Mesodermal cell (in vitro differentiated cells): ENCODE measurements at regions not wholly inside any gene's neighbourhood (a gene's known extent, or its start where the extent isn't known, plus 50 kb on each side); places are given as distances from the start of the nearest gene placed in this dataset.

Experiments used
- H3K27ac ChIP-seq: 2 replicates; pipeline ENCODE4 v1.7.0; 2013; ENCODE audit warnings: mild to moderate bottlenecking, low read depth, low read length, moderate library complexity; ENCODE audit not compliant: severe bottlenecking
- H3K36me3 ChIP-seq: 2 replicates; pipeline ENCODE4 v1.7.1; 2013; ENCODE audit warnings: mild to moderate bottlenecking, low read length, moderate library complexity; ENCODE audit not compliant: control insufficient read depth, insufficient read depth
- H3K4me1 ChIP-seq: one replicate; pipeline ENCODE4 v1.7.1; 2013; ENCODE audit warnings: mild to moderate bottlenecking, low read length; ENCODE audit not compliant: insufficient read depth, control insufficient read depth, poor library complexity, severe bottlenecking
- H3K4me3 ChIP-seq: 2 replicates; pipeline ENCODE4 v1.7.0; 2013; ENCODE audit warnings: low read length, control low read depth, mild to moderate bottlenecking; ENCODE audit not compliant: insufficient read depth, poor library complexity, severe bottlenecking; ENCODE audit errors: extremely low read depth
- H3K9me3 ChIP-seq: 2 replicates; pipeline ENCODE4 v1.7.1; 2013; ENCODE audit warnings: mild to moderate bottlenecking, low read length, moderate library complexity; ENCODE audit not compliant: control insufficient read depth
- WGBS, 2 experiments: methylation state at CpG; one replicate each; pipeline ENCODE4 v1.1.5; 2013; ENCODE audit warnings: missing lambda C conversion rate in 2 of 2; ENCODE audit not compliant: insufficient coverage in 2 of 2; 5-methylcytosine and 5-hydroxymethylcytosine counted together

DNA sequence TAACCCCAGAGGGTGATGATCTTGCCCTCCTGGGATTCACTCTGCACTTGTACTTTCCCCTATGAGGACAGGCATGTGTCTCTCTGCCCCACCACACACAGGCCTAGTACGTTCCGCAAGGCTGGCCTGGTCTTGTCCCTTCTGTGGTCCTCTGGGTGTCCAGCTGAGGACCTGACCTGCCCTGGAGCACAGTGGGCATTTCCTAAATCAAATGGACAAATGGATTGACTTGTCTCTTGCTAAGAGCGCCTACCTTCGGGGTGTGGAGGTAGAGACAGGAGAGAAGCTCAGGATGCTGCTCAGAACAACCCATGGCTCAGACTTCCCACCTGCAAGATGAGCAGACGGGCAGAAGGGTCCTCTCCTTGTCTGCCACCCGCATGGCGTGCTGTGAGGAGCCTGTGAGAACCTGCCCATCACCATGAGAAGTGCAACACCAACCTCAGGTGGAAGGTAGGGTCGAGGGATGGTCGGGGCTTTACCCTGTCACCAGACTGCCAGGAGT lies 133.6 kb downstream of the MYCN start:
- Histone ChIP-seq H3K36me3 (no peaks in the 10 kb centered on the region), H3K4me1 (peaks cover 13% of the 10 kb centered on the region), H3K9me3 (no peaks in the 10 kb centered on the region), H3K27ac (no peak overlapping the region), H3K4me3 (no peak overlapping the region)
- 93 to 94% methylated on average over 4 to 9 of the region's 9 CpGs for WGBS, 2 experiments

DNA sequence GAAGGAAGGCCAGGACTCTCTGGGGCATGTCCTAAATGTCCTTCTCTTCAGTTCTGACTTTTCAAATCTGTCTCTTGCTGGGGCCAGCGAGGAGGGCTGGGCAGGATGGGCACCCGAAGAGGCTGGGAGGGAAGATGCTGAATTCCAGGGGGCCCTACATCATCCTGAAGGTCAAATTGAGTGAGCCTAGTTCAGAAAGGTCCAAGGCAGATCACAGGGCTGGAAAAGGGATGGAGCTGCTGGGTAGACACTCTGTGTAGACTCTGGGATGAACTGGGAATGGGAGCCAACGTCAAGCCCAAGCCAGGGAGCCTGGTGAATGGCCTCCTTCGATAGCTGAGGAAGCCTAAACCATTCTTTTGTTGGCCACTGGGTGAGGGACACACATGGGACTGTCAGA lies 133.1 kb downstream of the MYCN start:
- 90 to 95% methylated on average over 4 of the region's 4 CpGs for WGBS, 2 experiments
- no peak overlapping the region for H3K27ac ChIP-seq
- H3K36me3 ChIP-seq: no peaks in the 10 kb centered on the region
- no peak overlapping the region for H3K4me3 ChIP-seq
- no peaks in the 10 kb centered on the region for H3K9me3 ChIP-seq
- peaks cover 15% of the 10 kb centered on the region for H3K4me1 ChIP-seq

DNA sequence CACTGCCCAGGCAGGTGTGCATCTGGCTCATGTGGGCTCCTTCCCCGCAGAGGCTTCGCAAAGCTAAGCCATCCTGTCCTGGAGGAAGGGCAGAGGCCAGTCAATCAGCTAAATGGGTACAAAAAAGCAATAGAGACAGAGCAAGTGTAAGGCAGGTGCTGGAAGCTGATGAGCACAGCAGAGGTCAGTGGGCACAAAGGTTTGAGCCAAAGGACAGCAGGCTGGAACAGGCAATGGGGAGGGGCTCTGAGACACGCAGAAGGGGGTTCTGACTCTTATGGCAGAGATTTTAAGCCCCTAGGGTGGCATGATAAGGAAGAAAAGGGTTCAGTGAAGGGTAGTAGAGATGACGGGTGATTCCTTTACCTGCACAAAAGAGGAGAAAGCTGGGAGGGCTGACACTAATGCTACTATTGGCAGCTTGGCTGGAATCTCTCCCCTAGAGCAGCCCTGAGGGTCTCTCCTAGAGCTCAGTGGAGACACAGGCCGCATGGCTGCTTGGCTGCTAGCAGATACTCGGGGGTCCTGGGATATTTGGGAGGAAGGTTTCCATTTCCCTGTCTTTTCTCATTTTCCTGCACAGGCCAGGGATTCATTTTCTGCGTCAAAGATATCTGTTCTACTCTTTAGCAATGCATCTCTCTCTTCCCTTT lies 132.4 kb downstream of the MYCN start:
- 89 to 91% methylated on average over 5 of the region's 7 CpGs for WGBS, 2 experiments

DNA sequence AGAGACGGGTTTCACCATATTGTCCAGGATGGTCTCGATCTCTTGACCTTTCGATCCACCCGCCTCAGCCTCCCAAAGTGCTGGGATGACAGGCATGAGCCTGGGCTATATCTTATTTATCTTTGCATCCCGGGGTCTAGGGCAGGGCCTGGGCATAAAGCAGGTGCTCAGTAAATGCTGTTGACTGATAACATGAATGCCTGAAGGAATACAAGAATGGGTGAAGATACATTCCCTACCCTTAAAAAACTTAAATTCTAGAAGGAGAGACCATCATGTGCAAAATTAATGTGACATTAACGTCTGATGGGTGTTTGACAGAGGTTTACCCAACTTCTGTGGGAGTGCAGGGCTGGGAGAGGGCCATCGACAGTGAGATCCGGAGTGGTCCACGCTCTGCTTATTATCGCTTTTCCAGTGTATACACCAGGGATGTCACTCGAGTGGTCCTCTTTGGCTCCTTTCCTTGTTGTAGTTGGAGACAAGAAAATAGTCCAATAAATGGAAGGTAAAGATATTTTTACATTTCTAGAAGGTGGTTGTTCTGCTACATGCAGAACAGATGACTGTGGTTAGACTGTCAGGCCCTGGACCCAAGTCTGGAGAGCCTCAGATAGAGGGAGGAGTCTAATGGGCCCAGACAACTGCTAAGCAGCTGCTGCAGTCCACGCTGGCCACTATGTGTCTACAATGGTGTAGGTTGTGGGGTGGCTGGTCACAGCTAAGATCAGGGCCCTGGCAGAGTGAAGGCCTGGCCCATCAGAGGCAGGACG lies 131.7 kb downstream of the MYCN start:
- no peak overlapping the region for H3K4me3 ChIP-seq
- no peak overlapping the region for H3K27ac ChIP-seq
- no peaks in the 10 kb centered on the region for H3K36me3 ChIP-seq
- no peaks in the 10 kb centered on the region for H3K9me3 ChIP-seq
- 95 to 97% methylated on average over 12 of the region's 13 CpGs for WGBS, 2 experiments
- peaks cover 18% of the 10 kb centered on the region for H3K4me1 ChIP-seq

More for the DNA sequence above, 132.4 kb downstream of the MYCN start:
- H3K27ac ChIP-seq: no peak overlapping the region
- no peaks in the 10 kb centered on the region for H3K36me3 ChIP-seq
- H3K9me3 ChIP-seq: no peaks in the 10 kb centered on the region
- peaks cover 18% of the 10 kb centered on the region for H3K4me1 ChIP-seq
- H3K4me3 ChIP-seq: no peak overlapping the region

DNA sequence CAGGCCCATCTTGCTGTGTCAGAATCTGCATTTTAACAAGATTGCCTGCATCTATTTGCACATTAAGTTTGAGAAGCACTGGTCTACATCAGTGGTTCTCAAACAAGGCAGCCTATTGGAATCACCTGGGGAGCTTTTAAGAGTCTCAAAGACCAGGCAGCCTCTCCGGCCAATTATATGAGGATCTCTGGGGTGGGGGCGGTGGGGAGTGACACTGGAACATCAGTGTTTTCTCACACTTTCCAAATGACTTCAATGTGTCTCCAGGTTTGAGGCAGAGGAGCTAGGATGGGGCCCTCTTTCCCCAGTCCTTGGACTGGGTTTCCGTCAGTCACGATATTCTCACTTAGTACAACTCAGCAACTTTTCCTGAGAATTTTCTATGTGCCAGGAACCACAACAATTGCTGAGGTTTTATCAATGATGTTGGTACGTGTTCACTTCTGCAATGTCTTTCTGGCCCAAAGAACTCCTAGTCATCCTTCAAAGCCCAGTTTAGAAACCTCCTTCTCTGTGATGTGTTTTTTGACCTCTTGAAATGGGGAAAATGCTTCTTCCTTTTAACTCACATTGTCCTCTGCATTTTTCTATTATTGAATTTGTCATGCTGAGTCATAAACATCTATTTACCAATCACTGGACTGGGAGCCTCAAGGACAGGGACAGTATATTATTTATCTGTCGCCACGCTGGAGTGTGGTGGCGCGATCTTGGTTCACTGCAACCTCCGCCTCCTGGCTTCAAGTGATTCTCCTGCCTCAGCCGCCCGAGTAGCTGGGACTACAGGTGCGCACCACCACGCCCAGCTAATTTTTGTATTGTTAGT lies 130.9 kb downstream of the MYCN start:
- H3K36me3 ChIP-seq: no peaks in the 10 kb centered on the region
- WGBS, 2 experiments: 93 to 95% methylated on average over 12 to 14 of the region's 14 CpGs

DNA sequence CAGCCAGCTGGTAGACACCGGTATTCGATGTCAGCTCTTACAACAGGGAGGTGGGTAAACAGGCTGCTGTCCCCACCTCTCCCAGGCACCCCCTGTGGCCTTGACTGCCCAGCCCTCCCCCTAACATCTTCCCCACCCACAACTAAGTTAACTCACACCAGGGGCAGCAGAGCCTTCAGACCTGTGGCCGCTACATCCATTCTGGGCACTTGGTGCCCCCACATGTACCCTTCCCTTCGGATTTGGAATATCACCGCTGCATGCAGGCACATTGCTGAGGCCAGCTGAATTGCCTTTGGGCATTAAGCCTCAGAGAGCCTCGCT lies 130.3 kb downstream of the MYCN start:
- Histone ChIP-seq H3K27ac (peak overlapping the region; percentile 89), H3K4me3 (no peak overlapping the region), H3K4me1 (peaks cover 18% of the 10 kb centered on the region), H3K36me3 (no peaks in the 10 kb centered on the region), H3K9me3 (no peaks in the 10 kb centered on the region)
- WGBS, 2 experiments: 89 to 96% methylated on average over 3 to 4 of the region's 6 CpGs

More for the DNA sequence above, 130.9 kb downstream of the MYCN start:
- Histone ChIP-seq H3K27ac (peak overlapping the region; percentile 89), H3K4me1 (peaks cover 18% of the 10 kb centered on the region), H3K4me3 (no peak overlapping the region), H3K9me3 (no peaks in the 10 kb centered on the region)

DNA sequence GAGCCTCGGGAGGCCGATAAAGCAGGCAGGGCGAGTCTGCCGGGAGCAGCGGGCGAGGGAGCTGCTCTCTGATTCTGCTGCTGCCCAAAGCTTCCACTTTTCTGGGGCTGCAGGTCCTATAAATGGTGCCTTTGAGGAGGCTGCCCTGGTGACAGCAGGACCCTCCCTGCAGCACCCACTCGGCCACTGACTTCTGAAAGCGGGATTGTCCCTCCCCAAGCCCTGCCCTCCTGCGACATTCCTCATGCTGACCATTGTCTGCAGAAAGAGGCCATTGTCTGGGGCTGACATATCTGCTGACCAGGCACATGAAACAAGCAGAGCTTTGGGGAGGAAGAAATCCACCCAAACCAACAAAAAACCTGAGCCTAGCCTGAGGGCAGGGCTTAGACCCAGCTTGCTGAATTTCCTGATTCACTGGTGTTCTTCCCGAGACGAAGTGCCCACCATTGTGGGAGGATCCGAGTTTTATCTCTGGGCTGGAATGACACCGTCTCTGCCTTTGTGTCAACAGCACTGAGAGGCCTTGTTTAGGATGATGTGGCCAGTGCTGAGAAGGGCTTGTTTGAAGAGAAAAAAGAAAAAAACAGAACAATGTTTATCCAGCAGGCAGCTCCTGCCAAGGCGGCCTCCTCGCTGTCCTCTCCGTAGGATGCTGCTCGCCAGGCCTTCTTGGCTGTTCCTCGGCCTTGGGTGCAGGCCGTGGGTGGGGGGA lies 129.7 kb downstream of the MYCN start:
- WGBS, 2 experiments: 68 to 70% methylated on average over 14 to 18 of the region's 19 CpGs
- H3K27ac ChIP-seq: peak overlapping the region; percentile 89

DNA sequence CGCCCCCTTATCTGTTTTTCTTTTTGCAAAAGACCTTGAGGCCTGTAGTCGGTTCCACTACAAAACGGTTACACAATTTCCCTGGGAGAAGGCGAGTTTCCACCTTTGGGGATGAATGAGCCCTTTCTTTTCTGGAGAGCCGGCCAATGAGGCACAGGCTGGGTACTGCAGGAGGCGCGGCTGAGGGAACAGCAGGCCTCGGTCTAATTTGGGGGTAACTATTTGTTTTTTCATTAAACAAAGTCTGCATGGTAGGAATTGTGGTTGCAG lies 129.2 kb downstream of the MYCN start:
- Histone ChIP-seq H3K4me1 (peaks cover 18% of the 10 kb centered on the region), H3K36me3 (no peaks in the 10 kb centered on the region), H3K27ac (peak overlapping the region; percentile 89), H3K9me3 (peaks cover 3% of the 10 kb centered on the region), H3K4me3 (no peak overlapping the region)
- 87 to 89% methylated on average over 4 to 5 of the region's 8 CpGs for WGBS, 2 experiments

More for the DNA sequence above, 129.7 kb downstream of the MYCN start:
- Histone ChIP-seq H3K4me3 (no peak overlapping the region), H3K36me3 (no peaks in the 10 kb centered on the region), H3K4me1 (peaks cover 18% of the 10 kb centered on the region), H3K9me3 (no peaks in the 10 kb centered on the region)

DNA sequence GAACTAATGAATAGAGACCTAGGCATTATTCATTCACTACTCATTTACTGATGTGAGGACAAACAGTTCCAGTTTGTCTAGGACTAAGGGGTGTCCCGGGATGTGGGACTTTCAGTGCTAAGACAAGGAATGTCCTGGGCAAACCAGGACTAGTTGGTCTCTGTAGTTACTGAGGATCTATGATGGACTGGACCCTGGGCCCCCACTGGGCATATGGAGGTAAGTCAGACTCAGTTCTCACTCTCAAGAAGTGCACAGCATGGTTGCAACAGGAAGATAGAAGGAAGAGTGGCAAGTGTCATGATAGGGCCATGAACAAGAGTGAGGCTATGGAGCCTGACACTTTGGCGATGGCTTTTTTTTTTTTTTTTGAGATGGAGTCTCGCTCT lies 128.2 kb downstream of the MYCN start:
- 100% methylated on average over 1 to 2 of the region's 3 CpGs for WGBS, 2 experiments
- Histone ChIP-seq H3K27ac (no peak overlapping the region), H3K4me1 (peaks cover 18% of the 10 kb centered on the region)

DNA sequence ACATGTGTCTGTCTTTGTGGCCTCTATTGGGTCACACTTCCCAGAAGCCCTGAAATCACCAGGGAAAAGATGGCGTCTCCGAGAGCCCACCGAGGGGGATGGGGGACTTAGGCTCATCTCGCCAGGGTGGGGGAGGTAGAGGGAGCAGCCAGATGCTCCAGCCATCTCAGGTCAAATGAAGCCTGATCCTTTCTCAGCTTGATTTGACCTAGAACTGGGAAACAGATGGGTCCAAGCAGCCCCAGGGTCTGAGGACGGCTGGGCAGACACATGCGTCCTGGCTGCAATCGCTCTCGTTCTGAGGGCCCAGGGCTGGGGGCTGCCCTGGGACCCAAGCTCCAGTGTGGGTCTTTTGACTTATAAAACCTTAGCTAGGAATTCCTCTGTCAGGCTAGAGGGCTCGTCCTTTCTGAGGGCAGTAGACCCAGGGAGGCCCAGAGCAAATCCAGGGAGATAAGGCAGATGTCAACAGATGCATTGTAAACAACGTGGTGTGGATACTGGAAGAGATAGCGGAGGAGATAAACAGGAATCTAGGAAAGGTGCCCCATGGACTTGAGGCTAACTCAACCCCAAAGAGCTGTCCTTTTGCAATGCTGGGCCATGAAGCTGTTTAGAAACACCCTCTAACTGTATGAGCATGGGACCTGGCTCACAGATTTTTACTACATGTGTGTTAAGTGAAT lies 127.7 kb downstream of the MYCN start:
- 88 to 91% methylated on average over 8 to 9 of the region's 11 CpGs for WGBS, 2 experiments
- Histone ChIP-seq H3K9me3 (peaks cover 19% of the 10 kb centered on the region), H3K4me3 (no peak overlapping the region), H3K27ac (peak overlapping the region; percentile 5), H3K4me1 (peaks cover 18% of the 10 kb centered on the region), H3K36me3 (no peaks in the 10 kb centered on the region)

More for the DNA sequence above, 128.2 kb downstream of the MYCN start:
- H3K36me3 ChIP-seq: no peaks in the 10 kb centered on the region
- no peak overlapping the region for H3K4me3 ChIP-seq
- H3K9me3 ChIP-seq: peaks cover 14% of the 10 kb centered on the region
